AG09319 (cell line): ENCODE measurements at regions not wholly inside any gene's neighbourhood (a gene's known extent, or its start where the extent isn't known, plus 50 kb on each side); places are given as distances from the start of the nearest gene placed in this dataset.

ENCODE experiments used
- DNase-seq: peaks from one replicate; pipeline ENCODE4 v3.0.0-alpha.2; 2010; ENCODE audit warnings: low read depth; ENCODE audit errors: extremely low read depth
- TF ChIP-seq, protein P1 (sequence below): IDR thresholded peaks from 2 replicates; pipeline ENCODE4 v1.5.1; 2011; ENCODE audit warnings: low read depth, mild to moderate bottlenecking, inconsistent platforms, low read length, moderate library complexity

DNA sequence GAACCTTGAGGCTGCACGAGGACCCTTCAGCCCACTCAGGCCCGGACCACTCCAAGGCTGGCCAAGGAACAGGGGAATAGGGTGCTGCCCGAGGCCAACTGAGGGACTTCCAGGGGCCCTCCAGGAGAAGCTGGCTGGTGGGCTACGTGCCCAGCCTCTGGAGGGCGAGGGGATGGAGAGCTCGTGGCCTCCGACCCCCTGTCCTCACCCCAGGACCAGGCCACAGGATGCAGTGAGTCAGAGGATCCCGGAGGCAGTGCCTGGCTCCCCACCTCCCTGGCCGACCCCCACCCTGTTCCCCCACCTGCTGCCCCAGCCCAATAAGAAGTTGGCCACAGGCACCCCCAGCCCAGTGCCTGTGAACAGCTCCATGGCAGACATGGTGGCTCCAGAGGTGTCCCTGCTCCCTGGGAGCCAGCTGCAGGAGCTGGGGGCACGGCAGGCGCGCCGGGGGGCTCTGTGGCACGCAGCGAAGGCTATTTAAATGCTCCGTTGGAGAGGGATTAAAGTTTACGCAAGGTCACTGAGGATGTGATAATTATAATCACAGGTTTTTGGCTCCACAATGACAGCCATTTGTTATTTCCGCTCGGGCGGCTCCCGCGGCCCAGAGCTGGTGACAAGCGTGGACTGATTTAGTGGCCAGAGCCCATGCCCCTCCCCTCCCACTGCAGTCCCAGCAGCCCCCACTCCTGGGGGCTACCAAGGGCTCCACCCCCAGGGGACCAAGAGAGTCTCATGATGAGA, 95.7 kb upstream of the NKX1-1 start:
- DNase-seq = no peak
- TF ChIP-seq, protein P1, sequence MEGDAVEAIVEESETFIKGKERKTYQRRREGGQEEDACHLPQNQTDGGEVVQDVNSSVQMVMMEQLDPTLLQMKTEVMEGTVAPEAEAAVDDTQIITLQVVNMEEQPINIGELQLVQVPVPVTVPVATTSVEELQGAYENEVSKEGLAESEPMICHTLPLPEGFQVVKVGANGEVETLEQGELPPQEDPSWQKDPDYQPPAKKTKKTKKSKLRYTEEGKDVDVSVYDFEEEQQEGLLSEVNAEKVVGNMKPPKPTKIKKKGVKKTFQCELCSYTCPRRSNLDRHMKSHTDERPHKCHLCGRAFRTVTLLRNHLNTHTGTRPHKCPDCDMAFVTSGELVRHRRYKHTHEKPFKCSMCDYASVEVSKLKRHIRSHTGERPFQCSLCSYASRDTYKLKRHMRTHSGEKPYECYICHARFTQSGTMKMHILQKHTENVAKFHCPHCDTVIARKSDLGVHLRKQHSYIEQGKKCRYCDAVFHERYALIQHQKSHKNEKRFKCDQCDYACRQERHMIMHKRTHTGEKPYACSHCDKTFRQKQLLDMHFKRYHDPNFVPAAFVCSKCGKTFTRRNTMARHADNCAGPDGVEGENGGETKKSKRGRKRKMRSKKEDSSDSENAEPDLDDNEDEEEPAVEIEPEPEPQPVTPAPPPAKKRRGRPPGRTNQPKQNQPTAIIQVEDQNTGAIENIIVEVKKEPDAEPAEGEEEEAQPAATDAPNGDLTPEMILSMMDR = no peak

GRCh38 chr4:1500966-1501753, 94.9 kb upstream of the NKX1-1 start:
- TF ChIP-seq, protein P1 = no peak
- no peak for DNase-seq

DNA sequence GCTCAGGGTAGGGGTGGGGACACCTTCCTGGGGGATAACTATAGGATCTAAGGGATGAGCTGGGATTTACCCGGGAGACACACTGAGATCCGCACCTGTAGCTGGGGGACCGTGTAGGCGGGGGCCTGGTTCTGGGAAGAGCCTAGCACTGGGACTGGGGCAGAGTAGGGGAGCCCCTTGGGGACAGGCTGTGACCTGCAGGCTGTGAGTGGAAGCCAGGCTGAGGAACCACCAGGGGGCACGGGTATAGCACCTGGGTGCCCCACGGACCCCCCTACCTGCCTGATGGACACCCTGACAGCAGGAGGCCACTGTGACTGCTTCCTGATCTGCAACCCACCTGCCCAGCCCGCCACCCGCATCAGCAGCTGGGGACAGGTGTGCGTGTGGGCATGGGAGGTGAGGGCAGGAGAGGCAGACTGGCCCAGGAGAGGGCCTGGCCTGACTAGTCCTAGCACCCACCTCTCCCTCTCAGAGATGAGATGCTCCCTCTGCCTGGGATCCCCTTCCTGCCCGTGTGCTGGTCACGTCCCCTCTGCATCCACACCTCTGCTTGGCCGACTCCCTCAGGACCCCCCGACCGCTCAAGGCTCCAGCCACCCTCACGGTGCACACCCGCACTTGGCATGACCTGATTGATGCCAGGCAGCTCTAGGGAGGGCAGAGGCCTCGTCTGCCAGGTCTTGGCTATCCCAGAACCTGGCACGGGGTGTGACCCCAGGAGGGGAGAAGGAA, 94.2 kb upstream of the NKX1-1 start:
- no peak for DNase-seq
- TF ChIP-seq, protein P1 = no peak

DNA sequence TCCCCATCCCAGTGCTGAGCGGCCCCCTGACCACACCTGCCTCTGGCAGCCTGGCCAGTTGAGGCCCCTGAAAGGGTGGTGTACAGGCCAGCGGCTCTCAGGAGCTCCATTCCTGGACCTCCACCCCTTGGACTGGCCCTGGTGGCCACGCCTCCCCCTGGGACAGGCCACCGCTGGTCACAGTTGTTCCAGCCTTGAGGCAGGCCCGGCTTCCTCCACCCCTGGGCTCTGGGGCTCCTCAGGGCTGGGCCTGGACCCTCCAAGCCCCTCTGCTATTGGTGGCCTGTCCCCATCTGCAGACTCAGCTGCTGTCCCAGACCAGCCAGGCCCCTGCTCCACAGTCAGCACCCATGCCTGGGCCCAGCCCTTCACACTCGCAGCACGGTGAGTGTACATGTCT, 93.2 kb upstream of the NKX1-1 start:
- DNase-seq = no peak
- TF ChIP-seq, protein P1 = no peak

- TF ChIP-seq, protein P1 = no peak
- no peak for DNase-seq
Observed at GRCh38 chr4:1497189-1497801, 91.1 kb upstream of the NKX1-1 start.

- no peak for DNase-seq
- TF ChIP-seq, protein P1 = no peak
Observed at GRCh38 chr4:1496116-1496642, 89.9 kb upstream of the NKX1-1 start.
